NOMO-1 treated with dmso at 0.1 percent for 144 hours (cell line): ENCODE measurements at regions not wholly inside any gene's neighbourhood (a gene's known extent, or its start where the extent isn't known, plus 50 kb on each side); places are given as distances from the start of the nearest gene placed in this dataset.

Source experiments
- DNase-seq: peaks from one replicate; lab custom pipeline; 2025; ENCODE audit not compliant: unreplicated experiment; lab: John Stamatoyannopoulos, UW

- DNase-seq: no peak
Measured at GRCh38 chr2:16262526-16263178, 322.3 kb downstream of the MYCN start.

DNA sequence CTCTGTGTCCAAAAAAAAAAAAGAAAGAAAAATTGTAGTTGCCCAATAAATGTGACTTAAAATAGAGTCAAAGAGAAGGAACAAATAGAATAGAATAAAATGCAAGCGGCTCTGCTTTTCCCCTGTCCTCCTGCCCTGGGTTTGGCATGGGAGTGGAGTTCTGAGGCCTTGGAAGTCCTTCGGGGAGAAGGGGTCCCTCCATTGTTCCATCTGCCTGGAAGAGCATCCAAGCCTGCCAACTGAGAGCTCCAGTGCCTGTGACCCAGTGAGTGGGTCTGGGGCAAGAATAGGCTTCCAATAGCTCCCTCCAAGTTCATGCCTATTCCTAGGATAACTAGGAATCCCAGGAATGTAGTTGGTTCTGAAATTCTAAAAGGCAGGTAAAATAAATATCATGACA lies 321.4 kb downstream of the MYCN start:
- DNase-seq: no peak

GRCh38 chr2:16261071-16261470 lies 320.7 kb downstream of the MYCN start:
- no peak for DNase-seq

DNA sequence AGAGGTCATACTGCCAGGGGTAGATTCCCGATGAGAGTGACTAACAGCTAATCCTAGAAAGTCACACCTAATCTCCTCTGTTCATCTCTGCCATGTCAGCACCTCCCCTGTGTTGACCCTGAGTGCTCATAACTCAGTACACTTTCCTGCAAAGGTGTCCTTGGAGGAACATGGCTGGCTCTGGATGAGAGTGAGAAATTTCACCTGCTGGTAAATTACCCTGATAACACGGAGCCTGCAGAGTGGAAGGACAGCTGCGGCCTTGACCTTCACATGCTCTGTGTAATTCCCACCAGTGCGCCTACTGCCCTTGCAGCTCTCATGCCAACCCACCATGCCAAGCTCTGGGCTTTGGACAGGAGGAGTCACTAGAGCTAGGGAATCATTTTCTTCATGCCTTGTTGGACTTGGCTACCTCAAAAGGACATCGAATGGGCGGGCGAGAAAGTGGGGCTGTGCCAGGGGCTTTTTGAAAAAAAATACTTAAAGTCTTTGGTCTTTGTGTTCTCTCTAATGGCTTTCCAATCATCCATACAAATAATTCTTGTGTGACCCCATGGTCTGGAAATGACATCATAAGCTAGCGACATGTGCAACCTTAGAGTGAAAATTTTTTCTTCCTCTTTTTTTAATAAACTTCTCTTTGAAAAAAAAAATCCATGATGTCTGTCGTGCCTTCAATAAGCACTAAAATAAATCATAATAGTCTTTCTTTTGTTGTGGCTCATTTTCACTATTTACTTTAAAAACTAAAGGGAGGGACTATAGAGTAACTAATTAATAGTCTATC lies 319.9 kb downstream of the MYCN start:
- no peak for DNase-seq

DNA sequence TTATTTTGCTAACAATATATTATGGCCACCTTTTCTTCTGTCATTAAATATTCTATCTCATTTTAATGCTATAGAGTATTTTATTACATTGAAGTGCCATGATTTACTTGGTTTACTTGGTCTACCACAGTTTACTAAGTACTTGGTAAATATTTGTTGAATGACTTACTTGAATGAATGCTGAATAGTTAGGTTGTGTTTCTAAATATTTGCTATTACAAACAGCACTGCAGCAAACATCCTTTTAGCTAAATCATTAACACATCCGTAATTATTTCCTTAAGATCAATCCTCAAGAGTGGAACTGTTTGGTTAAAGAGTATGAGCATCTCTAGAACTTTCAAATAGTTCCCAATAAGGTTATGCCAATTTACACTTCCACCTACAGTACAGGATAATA lies 318.7 kb downstream of the MYCN start:
- no peak for DNase-seq

GRCh38 chr2:16258350-16258749 lies 318.0 kb downstream of the MYCN start:
- no peak for DNase-seq

DNA sequence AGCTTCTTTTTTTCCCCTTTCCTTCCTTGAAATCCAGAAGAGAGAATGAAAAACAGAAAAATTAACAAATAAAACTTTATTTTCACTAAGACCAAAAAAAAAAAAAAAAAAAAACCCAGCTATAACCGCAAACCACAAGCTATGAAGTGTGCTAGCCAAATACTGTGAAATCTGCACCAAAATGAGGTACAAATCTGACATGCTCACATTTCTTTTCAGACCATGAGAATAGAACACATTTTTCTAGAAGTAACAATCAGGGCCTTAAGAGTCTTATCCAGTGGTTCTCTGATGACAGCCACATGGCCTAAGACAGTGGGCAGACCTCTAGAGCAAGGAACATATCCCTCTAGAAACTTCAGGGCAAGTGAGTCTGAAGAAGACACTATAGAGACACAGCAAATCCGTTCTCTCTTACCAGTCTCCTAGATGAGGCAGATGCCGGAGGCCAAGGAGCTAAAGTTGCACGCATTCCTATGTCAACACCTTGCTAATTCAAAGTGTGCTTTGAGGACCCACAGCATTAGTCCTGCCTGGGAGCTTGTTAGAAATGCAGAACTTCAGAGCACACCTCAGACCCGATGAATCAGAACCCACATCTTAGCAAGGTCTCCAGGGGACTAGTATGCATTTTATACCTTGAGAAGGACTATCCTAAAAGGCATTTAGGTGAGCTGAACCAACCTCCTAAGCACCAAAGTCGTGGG lies 317.1 kb downstream of the MYCN start:
- DNase-seq: no peak

DNA sequence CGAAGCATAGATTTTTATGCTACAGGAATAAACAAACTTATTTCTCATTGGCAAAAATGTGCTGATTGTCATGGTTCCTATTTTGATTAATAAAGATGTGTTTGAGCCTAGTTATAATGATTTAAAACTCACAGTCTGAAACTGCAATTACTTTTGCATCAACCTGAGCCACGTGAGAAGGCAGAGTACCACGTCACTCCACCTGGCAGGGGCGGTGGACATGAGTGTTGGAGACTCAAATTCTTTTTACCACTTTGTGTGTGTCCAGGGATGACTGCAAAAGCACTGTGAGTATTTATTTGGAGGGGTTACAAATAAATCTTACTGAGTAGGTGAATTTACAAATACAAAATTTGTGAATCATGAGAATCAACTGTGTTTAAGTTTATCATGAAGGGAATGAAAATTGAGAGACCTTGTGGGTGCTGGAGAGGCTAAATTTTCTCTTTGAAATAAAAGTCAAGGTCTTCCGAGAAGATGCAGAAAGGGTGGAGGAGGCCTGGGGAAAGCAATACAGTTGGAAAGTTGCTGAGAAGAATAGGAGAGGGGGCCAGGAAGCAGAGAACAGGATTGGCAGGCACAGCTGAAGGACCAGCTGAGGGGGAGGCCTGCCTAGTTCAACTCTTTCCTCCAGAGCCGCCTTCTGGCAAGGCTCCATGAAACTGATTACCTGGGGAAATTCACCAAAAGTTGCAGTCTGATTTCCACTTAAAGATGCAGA lies 316.4 kb downstream of the MYCN start:
- DNase-seq: no peak

DNA sequence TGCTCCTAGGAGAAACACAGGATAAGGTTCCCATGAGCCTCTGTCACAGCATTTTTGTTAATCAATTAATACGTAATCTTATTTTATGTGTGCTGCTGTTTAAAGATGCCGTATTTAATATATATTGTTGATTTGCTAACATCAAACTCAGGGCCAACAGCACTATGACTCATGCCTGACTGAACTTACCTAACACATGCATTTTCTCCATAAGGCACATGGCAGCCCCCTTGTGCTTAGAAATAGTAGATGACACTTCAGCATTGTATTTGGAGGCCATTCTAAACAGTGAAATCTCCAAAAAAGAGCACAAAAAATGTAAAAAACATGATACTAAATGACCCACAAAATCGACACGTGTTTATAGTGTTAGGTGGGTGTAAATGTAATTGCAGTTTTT lies 314.8 kb downstream of the MYCN start:
- DNase-seq: no peak

DNA sequence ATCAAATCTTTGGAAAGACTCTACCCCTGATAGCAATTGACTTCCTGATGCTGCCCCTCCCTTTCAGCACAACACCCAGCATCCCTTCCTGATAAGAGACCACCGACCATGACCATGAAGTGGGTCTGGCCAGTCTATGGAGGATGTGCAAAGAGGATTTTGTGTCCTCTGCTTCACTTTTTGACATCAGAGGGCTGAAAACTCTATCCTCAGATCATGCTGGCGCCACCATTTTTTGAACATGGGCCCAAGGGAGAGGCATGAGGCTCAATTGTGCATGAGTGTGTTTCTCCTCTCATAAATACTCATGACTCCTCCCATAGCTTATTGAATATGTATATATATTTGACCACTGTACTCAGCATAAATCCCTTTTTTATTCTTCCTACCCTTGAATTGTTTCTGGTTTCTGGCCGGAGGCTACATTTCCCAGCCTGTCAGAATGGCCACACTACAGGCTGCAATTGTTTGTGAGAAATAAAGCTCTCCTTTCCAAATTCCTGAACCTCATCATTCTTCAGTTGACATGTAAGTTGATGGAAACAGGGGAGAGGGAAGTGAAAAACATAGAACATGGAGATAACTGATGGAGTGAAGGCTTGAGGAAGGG lies 314.1 kb downstream of the MYCN start:
- no peak for DNase-seq

- no peak for DNase-seq
Measured at GRCh38 chr2:16253291-16253690, 312.9 kb downstream of the MYCN start.

DNA sequence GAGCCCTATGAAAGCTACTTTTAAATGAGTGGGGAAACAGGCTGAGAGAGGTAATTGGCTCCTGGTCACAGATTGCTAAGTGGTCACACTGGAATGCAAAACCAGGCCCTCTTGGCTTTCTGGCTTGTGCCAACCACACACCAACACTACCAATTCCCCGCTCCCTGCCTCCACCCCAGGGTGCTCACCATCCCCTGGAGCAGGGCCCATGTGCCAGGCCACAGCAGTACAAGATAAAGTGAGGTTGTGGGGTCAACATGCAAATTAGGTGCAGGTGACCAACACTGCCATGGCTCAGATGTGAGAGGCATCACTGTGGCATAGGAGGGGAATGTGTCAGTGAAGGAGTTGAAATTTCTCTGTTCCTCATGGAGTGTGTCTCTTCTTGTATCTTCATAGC lies 312.5 kb downstream of the MYCN start:
- no peak for DNase-seq

DNA sequence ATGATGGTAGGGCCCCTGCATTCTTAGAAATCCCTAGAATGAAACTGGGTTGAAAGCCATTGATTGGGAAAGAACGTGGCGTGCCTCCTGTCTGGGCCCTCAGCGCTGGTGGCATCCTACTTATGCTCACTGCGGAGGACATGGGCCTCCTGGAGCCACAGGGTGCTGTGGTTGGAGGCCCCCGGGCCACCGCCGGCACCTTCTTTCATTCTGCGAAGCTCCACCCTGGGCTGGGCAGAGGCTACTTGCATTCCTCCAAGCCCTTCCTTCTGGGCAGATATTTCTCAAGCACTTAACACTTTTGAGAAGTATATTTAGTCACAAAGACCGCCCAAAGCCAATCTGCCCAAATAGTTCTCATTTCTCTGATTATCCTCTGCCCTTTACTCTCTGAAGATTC lies 311.9 kb downstream of the MYCN start:
- no peak for DNase-seq

GRCh38 chr2:16251511-16252225 lies 311.3 kb downstream of the MYCN start:
- no peak for DNase-seq

- DNase-seq: no peak
Measured at GRCh38 chr2:16250886-16251285, 310.5 kb downstream of the MYCN start.

GRCh38 chr2:16250466-16250865 lies 310.1 kb downstream of the MYCN start:
- no peak for DNase-seq

DNA sequence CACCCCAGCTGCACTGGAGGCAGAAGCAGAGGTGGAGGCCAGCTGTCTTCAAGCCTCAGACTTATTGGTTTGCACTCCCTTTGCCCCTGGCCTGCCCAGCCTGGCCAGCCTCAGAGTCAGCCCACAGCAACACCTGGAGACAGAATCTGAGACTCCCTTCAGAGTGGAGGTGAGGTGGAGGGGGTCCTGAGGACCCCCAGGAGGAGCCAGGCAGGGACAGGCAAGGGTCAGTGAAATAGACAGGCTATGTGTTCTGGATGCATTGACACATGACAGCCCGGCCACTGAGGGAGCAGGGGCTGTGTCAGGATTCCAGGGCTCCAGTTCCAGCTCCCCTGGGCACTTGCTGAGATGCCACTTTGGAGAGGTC lies 309.7 kb downstream of the MYCN start:
- no peak for DNase-seq

GRCh38 chr2:16249246-16250055 lies 309.1 kb downstream of the MYCN start:
- DNase-seq: no peak

DNA sequence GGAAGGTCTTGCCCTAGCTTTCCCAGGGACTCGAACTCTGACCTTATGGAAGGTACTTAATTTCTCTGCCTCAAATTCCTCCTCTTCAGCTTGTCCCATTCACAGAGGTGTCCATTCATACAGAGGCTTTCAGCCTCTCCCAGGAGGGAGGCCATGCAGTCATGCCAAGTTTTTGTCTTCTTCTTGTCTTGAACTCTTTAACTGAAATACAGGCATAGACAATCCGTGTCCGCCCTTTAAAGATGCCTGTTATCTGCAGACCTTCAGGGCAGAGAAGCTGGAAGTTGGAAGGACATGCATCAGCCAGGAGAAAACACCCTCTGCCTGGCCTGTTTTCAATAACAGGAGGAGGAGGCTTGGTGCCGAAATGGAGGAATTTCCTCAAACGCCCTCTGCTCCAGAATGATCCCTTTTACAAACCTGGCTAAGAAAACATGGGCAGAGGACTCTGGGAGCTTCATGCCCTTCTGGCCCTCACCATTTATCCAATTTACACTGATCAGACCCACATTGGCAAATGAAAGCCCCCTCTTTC lies 308.3 kb downstream of the MYCN start:
- no peak for DNase-seq
